ENCODE measurements at regions not wholly inside any gene's neighbourhood (a gene's known extent, or its start where the extent isn't known, plus 50 kb on each side); places are given as distances from the start of the nearest gene placed in this dataset.

GRCh38 chr14:66045572-66046021 lies 440.6 kb upstream of the CCDC196 start:
- DNase-seq (ENCODE audit: low spot score in 2 of 2) = no peak
- no peak for FAIRE-seq

GRCh38 chr14:66046035-66046434 lies 440.1 kb upstream of the CCDC196 start:
- FAIRE-seq (no peak), DNase-seq (ENCODE audit: low spot score in 2 of 2) (no peak)

- no peak for FAIRE-seq
- no peak for DNase-seq (ENCODE audit: low spot score in 2 of 2)
Observed at GRCh38 chr14:66046591-66046990, 439.6 kb upstream of the CCDC196 start.

- DNase-seq (ENCODE audit: low spot score in 2 of 2) (no peak), FAIRE-seq (no peak)
Observed at GRCh38 chr14:66056268-66056907, 429.8 kb upstream of the CCDC196 start.

- no peak for DNase-seq (ENCODE audit: low spot score in 2 of 2)
- no peak for FAIRE-seq
Observed at GRCh38 chr14:66056926-66057552, 429.1 kb upstream of the CCDC196 start.

- DNase-seq (ENCODE audit: low spot score in 2 of 2) (no peak), FAIRE-seq (no peak)
Observed at GRCh38 chr14:66065188-66065587, 421.0 kb upstream of the CCDC196 start.

- FAIRE-seq (no peak), DNase-seq (ENCODE audit: low spot score in 2 of 2) (no peak)
Observed at GRCh38 chr14:66066981-66067776, 419.0 kb upstream of the CCDC196 start.

GRCh38 chr14:66069036-66069435 lies 417.1 kb upstream of the CCDC196 start:
- FAIRE-seq (no peak), DNase-seq (ENCODE audit: low spot score in 2 of 2) (no peak)

- FAIRE-seq (no peak), DNase-seq (ENCODE audit: low spot score in 2 of 2) (no peak)
Observed at GRCh38 chr14:66069830-66070541, 416.2 kb upstream of the CCDC196 start.

GRCh38 chr14:66070542-66071319 lies 415.4 kb upstream of the CCDC196 start:
- peak; percentile 49 for FAIRE-seq
- DNase-seq (ENCODE audit: low spot score in 2 of 2) = peak; percentile 7 to 27

GRCh38 chr14:66072190-66073084 lies 413.7 kb upstream of the CCDC196 start:
- DNase-seq (ENCODE audit: low spot score in 2 of 2) = no peak
- no peak for FAIRE-seq

GRCh38 chr14:66074537-66074936 lies 411.6 kb upstream of the CCDC196 start:
- DNase-seq (ENCODE audit: low spot score in 2 of 2) (no peak), FAIRE-seq (no peak)

- FAIRE-seq (no peak), DNase-seq (ENCODE audit: low spot score in 2 of 2) (no peak)
Observed at GRCh38 chr14:66076176-66076575, 410.0 kb upstream of the CCDC196 start.

GRCh38 chr14:66078006-66078405 lies 408.2 kb upstream of the CCDC196 start:
- DNase-seq (ENCODE audit: low spot score in 2 of 2) (no peak), FAIRE-seq (no peak)

- no peak for FAIRE-seq
- no peak for DNase-seq (ENCODE audit: low spot score in 2 of 2)
Observed at GRCh38 chr14:66081594-66082376, 404.4 kb upstream of the CCDC196 start.

- no peak for FAIRE-seq
- DNase-seq (ENCODE audit: low spot score in 2 of 2) = no peak
Observed at GRCh38 chr14:66085224-66085623, 400.9 kb upstream of the CCDC196 start.

GRCh38 chr14:66085665-66086064 lies 400.5 kb upstream of the CCDC196 start:
- DNase-seq (ENCODE audit: low spot score in 2 of 2) (no peak), FAIRE-seq (no peak)

- DNase-seq (ENCODE audit: low spot score in 2 of 2) (no peak), FAIRE-seq (no peak)
Observed at GRCh38 chr14:66087231-66087630, 398.9 kb upstream of the CCDC196 start.

Measured in frontal cortex (tissue), 3 donors.